Body of pancreas (tissue), 4 donors: ENCODE measurements at regions not wholly inside any gene's neighbourhood (a gene's known extent, or its start where the extent isn't known, plus 50 kb on each side); places are given as distances from the start of the nearest gene placed in this dataset.

Source experiments
- CTCF ChIP-seq, 7 experiments: fragments of 450-650 bp in 4 of 7; fragments of 200-600 bp in 3 of 7; sonication (generic) in 3 of 7; IDR thresholded peaks; one replicate each; pipeline ENCODE4 v1.5.1; 2016 to 2019; ENCODE audit warnings: antibody characterized with exemption in 7 of 7
- POLR2A ChIP-seq, 3 donors: fragments of 450-650 bp; IDR thresholded peaks; one replicate each; pipeline ENCODE4 v1.6.1; 2016; ENCODE audit warnings: antibody characterized with exemption in 3 of 3, mild to moderate bottlenecking in 2 of 3

GRCh38 chr9:118561051-118561450 is 808.2 kb downstream of the BRINP1 start:
- TF ChIP-seq CTCF (IDR thresholded peaks at IDR 0.05) = no peak
- no peak for TF ChIP-seq POLR2A (IDR thresholded peaks at IDR 0.05)
